Inferior parietal cortex (tissue), 1 donor: ENCODE measurements at regions not wholly inside any gene's neighbourhood (a gene's known extent, or its start where the extent isn't known, plus 50 kb on each side); places are given as distances from the start of the nearest gene placed in this dataset.

Experiments
- DNase-seq: peaks from one replicate; pipeline ENCODE4 v3.0.0-alpha.2; 2016; ENCODE audit errors: extremely low spot score

GRCh38 chr4:8756816-8757215 is 114.8 kb downstream of the HMX1 start:
- DNase-seq: no peak

- no peak for DNase-seq
Measured at GRCh38 chr4:8754634-8755589, 116.7 kb downstream of the HMX1 start.

GRCh38 chr4:8748236-8748575 is 123.4 kb downstream of the HMX1 start:
- DNase-seq: no peak

GRCh38 chr4:8747467-8748235 is 124.0 kb downstream of the HMX1 start:
- no peak for DNase-seq

DNA sequence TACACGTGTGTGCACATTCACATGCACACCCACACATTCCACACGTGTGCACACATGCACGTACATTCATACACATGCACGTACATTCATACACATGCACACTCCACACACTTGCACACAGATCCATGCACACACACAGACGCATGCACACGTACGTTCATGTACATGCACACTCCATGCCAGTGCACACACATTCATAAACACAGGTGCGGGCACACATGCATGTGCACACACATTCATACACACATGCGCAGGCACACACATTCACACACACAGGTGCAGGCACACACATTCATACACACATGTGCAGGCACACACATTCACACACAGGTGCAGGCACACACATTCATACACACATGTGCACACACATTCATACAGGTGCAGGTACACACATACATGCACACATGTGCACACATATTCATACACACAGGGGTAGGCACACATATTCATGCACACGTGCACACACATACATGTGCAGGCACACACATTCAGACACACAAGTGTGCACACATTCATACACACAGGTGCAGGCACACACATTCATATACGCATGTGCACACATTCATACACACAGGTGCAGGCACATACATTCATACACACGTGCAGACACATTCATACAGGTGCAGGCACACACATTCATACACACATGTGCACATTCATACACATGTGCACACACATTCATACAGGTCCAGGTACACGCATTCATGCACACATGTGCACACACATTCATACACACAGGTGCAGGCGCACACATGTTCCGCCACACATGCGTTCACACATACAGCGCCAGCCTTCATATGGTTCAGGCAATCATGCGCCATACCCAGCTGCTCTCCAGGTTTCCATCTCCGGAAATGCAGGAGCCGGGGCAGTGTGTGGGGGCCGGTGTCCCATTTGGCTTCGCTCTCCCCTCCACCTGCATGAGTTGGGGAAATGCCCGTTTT is 124.8 kb downstream of the HMX1 start:
- DNase-seq: no peak

DNA sequence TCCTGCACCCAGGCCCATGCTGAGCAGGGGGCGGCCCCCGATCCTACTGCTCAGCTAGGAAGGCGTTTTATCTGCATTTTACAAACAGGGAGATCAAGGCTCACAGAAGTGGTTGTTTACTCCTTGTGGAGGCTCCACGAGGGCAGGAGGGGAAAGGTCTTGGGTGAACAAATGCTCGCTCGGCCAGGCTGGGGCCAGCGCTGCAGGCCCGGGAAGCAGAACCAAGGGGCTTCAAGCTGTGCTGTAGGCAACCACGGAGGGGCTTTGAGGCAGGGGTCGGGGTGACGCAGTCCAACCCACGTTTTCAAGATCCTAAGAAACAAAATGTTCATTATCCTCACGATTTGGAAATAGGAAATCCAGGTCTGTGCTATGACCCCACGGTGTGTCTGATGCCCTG is 125.8 kb downstream of the HMX1 start:
- DNase-seq: no peak

- no peak for DNase-seq
Measured at GRCh38 chr4:8745005-8745790, 126.4 kb downstream of the HMX1 start.

GRCh38 chr4:8744083-8744805 is 127.4 kb downstream of the HMX1 start:
- DNase-seq: no peak

GRCh38 chr4:8742546-8742945 is 129.1 kb downstream of the HMX1 start:
- DNase-seq: no peak

- no peak for DNase-seq
Measured at GRCh38 chr4:8741513-8742226, 130.0 kb downstream of the HMX1 start.

DNA sequence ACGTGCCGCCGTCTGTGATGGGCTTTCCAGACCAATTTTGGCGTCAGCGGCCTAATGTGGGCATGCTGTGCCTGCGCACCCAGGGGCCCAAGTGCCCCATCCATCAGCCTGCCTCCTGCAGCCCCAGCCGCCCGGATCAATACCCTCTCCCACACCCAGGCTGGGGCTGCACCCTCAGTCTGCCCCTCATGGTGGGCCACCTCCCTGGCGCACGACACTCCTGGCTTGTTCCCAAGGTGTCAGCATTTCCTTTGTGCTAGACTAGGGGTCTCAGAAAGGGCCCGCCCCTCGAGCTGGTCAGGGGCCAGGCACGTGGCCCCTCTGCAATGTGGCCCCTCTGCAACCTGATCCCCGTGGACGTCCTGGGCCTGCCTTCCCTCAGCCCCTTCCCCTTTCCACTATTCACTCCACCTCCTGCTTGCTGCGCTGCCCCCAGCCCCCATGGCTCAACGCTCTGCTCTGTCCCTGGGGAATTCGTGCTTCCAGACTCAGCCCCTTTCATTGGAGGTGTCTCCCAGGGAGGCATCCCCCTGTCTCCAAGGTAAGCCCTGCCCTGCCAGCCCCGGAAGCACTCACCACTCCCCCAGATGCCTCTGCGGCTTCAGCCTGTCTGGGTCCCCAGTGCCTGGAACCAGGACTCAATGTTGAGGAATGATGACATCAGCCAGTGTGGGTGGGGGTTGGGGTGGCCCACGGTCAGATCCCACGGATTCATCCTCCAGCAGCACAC is 130.8 kb downstream of the HMX1 start:
- no peak for DNase-seq

DNA sequence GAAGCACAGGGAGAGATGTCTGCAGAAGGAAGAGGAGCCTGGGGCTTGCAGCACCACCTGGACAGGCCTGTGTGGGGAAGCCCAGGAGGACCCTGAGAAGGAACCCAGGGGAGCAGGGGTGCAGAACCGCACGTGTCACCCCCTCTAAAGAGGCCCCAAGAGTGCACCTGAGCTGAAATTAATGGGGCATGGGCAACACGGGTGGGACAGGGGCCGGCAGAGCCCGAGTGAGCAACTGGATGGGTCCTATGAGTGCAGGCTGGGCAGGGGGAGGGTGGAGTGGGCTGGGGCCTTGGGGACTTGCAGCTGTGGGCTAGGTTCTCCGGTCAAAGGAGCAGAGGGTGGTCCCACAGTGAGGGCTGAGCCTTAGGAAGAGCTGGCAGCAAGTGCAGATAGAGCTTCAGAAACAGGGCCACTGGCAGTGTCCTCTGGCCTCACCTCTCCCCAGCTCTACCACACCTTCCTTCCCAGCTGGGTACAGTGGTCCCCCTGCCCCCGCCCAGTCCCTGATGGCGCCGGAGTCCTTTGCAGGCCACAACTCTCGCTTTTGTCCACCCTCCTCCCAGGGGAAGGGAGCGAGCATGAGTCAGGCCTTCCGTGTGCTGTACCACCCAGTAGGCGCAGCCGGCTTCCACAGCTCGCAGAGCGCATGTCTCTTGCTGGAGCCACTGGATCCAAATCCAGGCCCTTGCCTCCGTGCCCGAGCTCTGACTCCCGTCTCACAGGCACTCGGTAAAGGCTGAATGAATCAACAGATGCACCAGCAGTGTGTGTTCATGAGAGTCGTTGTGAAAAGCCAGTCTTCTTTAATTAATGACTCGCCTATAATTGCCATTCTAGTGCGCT is 131.6 kb downstream of the HMX1 start:
- DNase-seq: no peak

- no peak for DNase-seq
Measured at GRCh38 chr4:8739317-8739716, 132.3 kb downstream of the HMX1 start.

- no peak for DNase-seq
Measured at GRCh38 chr4:8738471-8738931, 133.1 kb downstream of the HMX1 start.

- DNase-seq: no peak
Measured at GRCh38 chr4:8737601-8738279, 133.9 kb downstream of the HMX1 start.

DNA sequence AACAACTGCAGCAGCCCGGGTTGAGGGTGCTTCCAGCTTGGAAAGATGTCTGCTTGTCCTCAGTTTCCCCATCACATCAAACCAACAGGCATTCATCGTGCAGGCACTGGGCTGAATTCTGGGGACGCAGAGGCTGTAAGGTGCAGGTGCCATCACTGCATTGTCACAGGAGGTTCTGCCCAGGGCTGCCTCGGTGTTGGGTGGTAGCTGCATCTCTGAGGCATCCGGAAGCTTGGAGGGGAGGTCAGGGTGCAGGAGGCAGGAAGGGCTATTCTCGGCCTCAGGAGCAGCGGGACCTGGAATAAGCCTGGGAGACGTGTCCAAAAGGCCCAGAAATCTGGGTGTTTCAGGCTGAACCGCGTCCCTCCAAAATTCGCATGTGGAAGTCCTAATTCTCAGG is 134.6 kb downstream of the HMX1 start:
- no peak for DNase-seq

DNA sequence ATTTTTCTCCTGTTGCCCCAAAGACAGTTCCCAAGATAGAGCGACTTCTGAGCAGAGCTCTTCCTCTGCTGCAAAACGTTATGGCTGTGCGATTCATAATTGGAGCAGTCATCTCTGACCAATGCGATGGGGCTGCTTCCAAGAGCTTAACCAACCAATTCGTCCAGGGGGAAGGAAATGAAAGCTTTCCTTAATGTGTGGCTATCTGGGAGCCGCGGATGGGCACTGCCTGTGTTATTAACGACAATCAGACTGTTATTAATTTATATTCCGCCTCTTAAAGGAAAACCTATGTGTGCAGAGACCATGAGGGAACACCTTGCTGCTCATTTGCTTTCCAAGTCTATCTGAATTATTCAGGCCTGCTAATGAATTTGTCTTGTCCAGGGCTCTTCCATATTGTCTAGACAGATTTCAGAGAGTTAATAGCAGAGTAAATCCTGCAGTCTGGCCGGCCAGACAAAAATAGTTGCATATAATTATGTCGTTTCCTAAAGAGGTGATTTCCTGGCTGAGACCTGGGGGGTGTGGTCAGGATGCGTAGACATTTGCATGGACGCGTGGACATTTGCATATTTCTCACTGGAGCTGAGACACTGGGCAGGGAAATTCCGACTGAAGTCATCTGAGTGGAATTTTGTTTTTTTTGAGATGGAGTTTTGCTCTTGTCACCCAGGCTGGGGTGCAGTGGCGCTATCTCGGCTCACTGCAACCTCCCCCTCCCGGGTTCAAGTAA is 135.4 kb downstream of the HMX1 start:
- DNase-seq: no peak
